CD1c-positive myeloid dendritic cell (primary cell): ENCODE measurements at regions not wholly inside any gene's neighbourhood (a gene's known extent, or its start where the extent isn't known, plus 50 kb on each side); places are given as distances from the start of the nearest gene placed in this dataset.

Experiments used
- DNase-seq: peaks from one replicate; pipeline ENCODE4 v3.0.0-alpha.2; 2016; ENCODE audit errors: extremely low spot score

- no peak for DNase-seq
Observed at GRCh38 chr16:88284626-88285513, 97.9 kb upstream of the ZNF469 start.

- no peak for DNase-seq
Observed at GRCh38 chr16:88285514-88285822, 97.3 kb upstream of the ZNF469 start.

- no peak for DNase-seq
Observed at GRCh38 chr16:88286301-88286923, 96.3 kb upstream of the ZNF469 start.

GRCh38 chr16:88287219-88287618 is 95.5 kb upstream of the ZNF469 start:
- DNase-seq: no peak

- DNase-seq: no peak
Observed at GRCh38 chr16:88288303-88288702, 94.5 kb upstream of the ZNF469 start.

GRCh38 chr16:88289001-88289400 is 93.8 kb upstream of the ZNF469 start:
- DNase-seq: no peak

GRCh38 chr16:88289561-88289960 is 93.2 kb upstream of the ZNF469 start:
- no peak for DNase-seq

GRCh38 chr16:88289968-88290401 is 92.8 kb upstream of the ZNF469 start:
- peak; percentile 61 for DNase-seq

GRCh38 chr16:88290850-88291830 is 91.6 kb upstream of the ZNF469 start:
- no peak for DNase-seq

GRCh38 chr16:88292007-88292970 is 90.5 kb upstream of the ZNF469 start:
- no peak for DNase-seq

GRCh38 chr16:88293097-88293496 is 89.7 kb upstream of the ZNF469 start:
- no peak for DNase-seq

GRCh38 chr16:88295671-88296436 is 86.9 kb upstream of the ZNF469 start:
- no peak for DNase-seq

GRCh38 chr16:88296437-88297177 is 86.2 kb upstream of the ZNF469 start:
- DNase-seq: no peak

- no peak for DNase-seq
Observed at GRCh38 chr16:88297178-88297720, 85.5 kb upstream of the ZNF469 start.

GRCh38 chr16:88298181-88298832 is 84.5 kb upstream of the ZNF469 start:
- DNase-seq: no peak

GRCh38 chr16:88298833-88299745 is 83.7 kb upstream of the ZNF469 start:
- DNase-seq: peak; percentile 16

GRCh38 chr16:88299751-88300462 is 82.9 kb upstream of the ZNF469 start:
- DNase-seq: no peak
